SK-N-MC (cell line): ENCODE measurements at regions not wholly inside any gene's neighbourhood (a gene's known extent, or its start where the extent isn't known, plus 50 kb on each side); places are given as distances from the start of the nearest gene placed in this dataset.

Experiments
- DNase-seq: peaks from one replicate; pipeline ENCODE4 v3.0.0-alpha.2; 2011; ENCODE audit warnings: low read depth, low spot score
- H3K27ac ChIP-seq: fragments of 200-600 bp; sonication (generic); 2 replicates; pipeline ENCODE4 v1.5.1; 2016; ENCODE audit warnings: mixed run types
- H3K36me3 ChIP-seq: fragments of 200-600 bp; sonication (generic); 2 replicates; pipeline ENCODE4 v1.6.1; 2017; ENCODE audit warnings: antibody characterized with exemption, low read length, mixed read lengths; ENCODE audit not compliant: insufficient read depth
- H3K4me3 ChIP-seq: fragments of 200-600 bp; sonication (generic); 2 replicates; pipeline ENCODE4 v1.5.1; 2016
- H3K9ac ChIP-seq: fragments of 200-600 bp; sonication (generic); 2 replicates; pipeline ENCODE4 v1.8.0; 2017; ENCODE audit warnings: mixed run types, mixed read lengths; ENCODE audit not compliant: insufficient read length
- H3K9me3 ChIP-seq: fragments of 200-600 bp; sonication (generic); 2 replicates; pipeline ENCODE4 v1.6.1; 2017; ENCODE audit warnings: low read depth, mild to moderate bottlenecking, antibody characterized with exemption, low read length, moderate library complexity, mixed read lengths
- EZH2 ChIP-seq: fragments of 200-600 bp; sonication (generic); IDR thresholded peaks from one replicate; pipeline ENCODE4 v1.6.1; 2017; ENCODE audit warnings: antibody characterized with exemption
- FOXP2 ChIP-seq: optimal IDR thresholded peaks from 2 replicates; pipeline ENCODE3; 2011; ENCODE audit warnings: mild to moderate bottlenecking, moderate library complexity; ENCODE audit not compliant: insufficient read depth; ENCODE audit errors: extremely low read length, control extremely low read depth
- POLR2AphosphoS5 ChIP-seq: IDR thresholded peaks from 2 replicates; pipeline ENCODE4 v1.6.1; 2012; ENCODE audit warnings: mild to moderate bottlenecking, low read depth, low read length, borderline replicate concordance

DNA sequence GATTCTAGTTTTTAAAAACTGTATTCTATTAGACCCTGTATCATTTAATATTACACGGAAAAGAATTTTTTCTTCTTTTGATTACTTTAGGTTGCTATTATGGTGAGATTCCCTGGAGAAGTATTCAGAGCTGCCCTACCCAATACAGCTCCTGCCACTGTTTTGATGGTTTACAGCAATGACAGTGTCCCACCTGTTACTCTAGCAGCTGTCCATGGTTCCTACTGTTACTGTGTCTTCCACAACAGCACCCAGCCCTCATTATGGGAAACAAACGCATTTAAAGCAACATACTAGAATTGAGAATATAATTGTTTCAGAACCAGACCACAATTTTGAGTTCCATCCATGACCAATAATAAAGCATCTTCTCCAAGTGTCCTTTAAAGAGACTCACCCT lies 450.7 kb downstream of the SHQ1 start:
- no peak for TF ChIP-seq EZH2
- no peak for TF ChIP-seq FOXP2
- Histone ChIP-seq H3K36me3 (no peaks in the 10 kb centered on the region), H3K4me3 (no peak overlapping the region), H3K9me3 (no peaks in the 10 kb centered on the region), H3K27ac (no peak overlapping the region), H3K9ac (no peak overlapping the region)
- no peak for DNase-seq

DNA sequence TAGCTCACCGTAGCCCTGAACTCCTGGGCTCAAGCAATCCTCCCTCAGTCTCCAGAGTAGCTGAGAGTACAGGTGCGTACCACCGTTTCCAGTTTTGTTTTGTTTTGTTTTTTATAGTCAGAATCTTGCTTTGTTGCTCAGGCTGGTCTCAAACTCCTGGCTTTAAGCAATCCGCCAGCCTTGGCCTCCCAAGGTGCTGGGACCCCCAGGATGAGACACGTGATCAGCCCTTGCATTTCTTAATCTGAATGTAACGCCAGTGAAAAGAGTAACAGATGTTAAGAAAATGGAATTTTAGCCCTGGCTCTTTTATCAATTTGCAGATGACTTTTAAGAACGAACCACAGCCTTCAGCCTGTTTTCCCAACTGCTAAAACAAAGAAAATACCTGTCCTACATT lies 451.3 kb downstream of the SHQ1 start:
- no peak overlapping the region for H3K27ac ChIP-seq
- DNase-seq, result no peak
- no peaks in the 10 kb centered on the region for H3K9me3 ChIP-seq
- no peaks in the 10 kb centered on the region for H3K36me3 ChIP-seq
- TF ChIP-seq EZH2 (no peak), POLR2AphosphoS5 (no peak), FOXP2 (no peak)
- no peak overlapping the region for H3K9ac ChIP-seq
- H3K4me3 ChIP-seq, result no peak overlapping the region

DNA sequence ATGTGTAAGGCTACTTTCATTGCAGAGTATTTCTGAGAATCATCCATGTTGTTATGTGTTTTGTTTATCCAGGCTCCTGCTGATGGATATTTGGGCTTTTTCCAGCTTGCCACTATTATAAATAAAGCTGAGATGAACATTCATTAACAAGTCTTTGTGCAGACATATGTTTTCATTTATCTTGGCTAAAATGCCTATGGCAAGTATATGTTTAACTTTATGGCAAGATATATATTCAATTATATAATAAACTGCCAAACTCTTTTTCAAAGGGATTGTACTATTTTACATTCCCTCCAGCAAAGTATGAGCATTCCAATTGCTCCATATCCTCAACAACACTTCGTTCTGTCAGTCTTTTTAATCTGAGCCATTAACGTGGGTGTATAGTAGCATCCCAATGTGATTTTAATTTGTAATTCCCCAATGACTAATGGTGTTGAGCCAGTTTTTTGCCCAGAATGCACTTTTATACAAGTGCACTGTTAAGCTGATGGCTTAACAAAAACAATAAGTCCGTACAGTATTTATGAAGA lies 452.4 kb downstream of the SHQ1 start:
- DNase-seq, result no peak
- Histone ChIP-seq H3K4me3 (no peak overlapping the region), H3K36me3 (no peaks in the 10 kb centered on the region), H3K9ac (no peak overlapping the region), H3K27ac (no peak overlapping the region), H3K9me3 (no peaks in the 10 kb centered on the region)
- TF ChIP-seq FOXP2 (no peak), POLR2AphosphoS5 (no peak), EZH2 (no peak)

DNA sequence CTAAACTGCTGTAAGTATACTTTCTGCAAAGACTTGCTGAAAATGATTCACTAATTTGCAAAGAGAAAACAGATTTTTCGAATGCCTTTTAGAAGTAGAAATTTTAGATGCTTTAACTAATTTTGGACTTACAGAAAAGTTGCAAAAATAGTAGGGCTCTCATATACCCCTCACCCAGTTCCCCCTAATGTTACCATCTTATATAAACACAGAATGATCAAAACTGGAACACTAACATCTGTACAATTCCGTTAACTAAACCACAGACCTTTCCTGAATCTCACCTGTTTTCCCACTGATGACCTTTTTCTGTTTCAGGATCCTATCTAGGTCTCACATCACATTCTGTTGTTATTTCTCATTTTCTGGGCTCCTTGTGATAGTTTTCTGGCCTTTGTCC lies 454.8 kb downstream of the SHQ1 start:
- DNase-seq, result no peak
- Histone ChIP-seq H3K9me3 (no peaks in the 10 kb centered on the region), H3K27ac (no peak overlapping the region), H3K36me3 (no peaks in the 10 kb centered on the region), H3K9ac (no peak overlapping the region), H3K4me3 (no peak overlapping the region)
- no peak for TF ChIP-seq EZH2
- TF ChIP-seq POLR2AphosphoS5, result no peak
- TF ChIP-seq FOXP2, result no peak

DNA sequence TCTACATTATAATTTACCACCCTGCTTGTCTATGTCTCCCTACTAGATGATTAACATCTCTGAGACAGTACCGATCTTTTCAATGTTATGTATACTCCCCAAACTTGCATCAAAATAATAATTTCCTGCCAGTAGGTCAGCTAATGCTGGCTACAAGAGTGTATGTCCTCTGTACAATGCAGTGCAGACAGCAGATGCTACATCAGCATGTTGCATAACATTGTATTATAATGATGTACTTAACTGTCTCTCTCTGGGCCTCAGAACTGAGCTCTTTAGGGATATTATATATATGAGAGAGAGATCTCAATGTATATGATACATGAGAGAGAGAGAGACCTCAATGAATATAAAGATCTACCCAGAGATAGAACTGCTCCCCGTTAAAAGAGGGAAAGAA lies 456.6 kb downstream of the SHQ1 start:
- Histone ChIP-seq H3K36me3 (no peaks in the 10 kb centered on the region), H3K27ac (no peak overlapping the region), H3K9me3 (no peaks in the 10 kb centered on the region), H3K4me3 (no peak overlapping the region), H3K9ac (no peak overlapping the region)
- TF ChIP-seq POLR2AphosphoS5, result no peak
- no peak for TF ChIP-seq FOXP2
- TF ChIP-seq EZH2, result no peak
- DNase-seq, result no peak

DNA sequence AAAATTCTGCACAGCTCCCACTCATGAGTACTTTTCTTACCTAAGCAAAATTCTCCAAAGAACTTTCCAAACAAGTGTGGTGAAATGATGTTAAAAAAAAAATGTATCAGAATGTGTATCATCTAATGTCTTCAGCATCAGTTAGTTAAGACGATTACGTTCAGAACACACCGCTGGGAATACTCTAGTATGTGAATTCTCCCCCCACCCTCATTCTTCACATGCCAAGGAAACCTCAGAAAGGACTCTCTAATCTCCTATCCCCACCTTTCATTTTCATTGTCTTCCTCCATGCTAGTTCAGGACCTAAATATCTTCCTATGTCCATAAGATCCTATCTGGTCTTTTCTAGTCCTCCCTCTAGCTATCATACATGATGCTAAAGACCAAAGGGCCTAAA lies 457.4 kb downstream of the SHQ1 start:
- Histone ChIP-seq H3K27ac (no peak overlapping the region), H3K9ac (no peak overlapping the region)

DNA sequence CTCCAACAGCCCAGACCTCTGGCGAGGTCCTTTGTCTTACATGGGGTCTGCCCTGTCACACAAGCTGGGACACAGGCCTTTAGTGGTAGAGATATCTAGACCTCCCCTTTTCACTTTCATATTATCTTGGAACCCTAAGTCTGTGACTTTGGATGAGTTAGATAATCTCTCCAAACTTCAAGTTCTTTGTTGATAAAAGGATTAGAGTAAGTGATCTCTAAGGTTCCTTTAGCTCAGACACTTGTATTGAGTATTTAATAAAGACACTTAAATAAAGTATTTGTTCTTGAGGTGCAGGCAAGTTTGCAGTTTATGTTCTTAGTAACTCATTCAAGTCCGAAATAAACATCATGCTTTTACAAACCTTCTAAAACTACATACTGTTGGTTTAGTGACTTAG lies 459.6 kb downstream of the SHQ1 start:
- Histone ChIP-seq H3K36me3 (no peaks in the 10 kb centered on the region), H3K9ac (no peak overlapping the region), H3K4me3 (no peak overlapping the region), H3K9me3 (no peaks in the 10 kb centered on the region), H3K27ac (no peak overlapping the region)
- TF ChIP-seq EZH2 (no peak), FOXP2 (no peak), POLR2AphosphoS5 (no peak)
- DNase-seq, result no peak

More for the DNA sequence above, 457.4 kb downstream of the SHQ1 start:
- no peaks in the 10 kb centered on the region for H3K9me3 ChIP-seq
- no peak overlapping the region for H3K4me3 ChIP-seq
- no peaks in the 10 kb centered on the region for H3K36me3 ChIP-seq
- no peak for TF ChIP-seq EZH2
- TF ChIP-seq POLR2AphosphoS5, result no peak
- no peak for DNase-seq

DNA sequence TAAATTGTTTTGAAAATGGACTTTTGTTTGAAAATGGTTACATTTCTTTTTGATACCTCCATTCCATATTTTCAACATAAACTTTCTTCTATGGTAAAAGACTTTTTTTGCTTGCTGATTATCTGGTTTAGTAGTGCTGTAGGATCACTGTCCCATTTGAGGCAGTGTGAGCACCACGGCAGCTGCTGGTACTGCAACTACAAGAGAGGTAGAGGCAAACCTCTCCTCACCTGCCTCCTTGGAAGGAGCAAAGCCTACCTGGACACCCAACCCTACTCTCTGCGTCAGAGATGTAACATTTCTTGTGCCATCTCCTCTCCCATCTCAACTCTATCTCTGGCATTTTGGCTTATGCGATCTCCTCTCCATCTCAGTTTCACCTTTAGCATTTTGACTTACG lies 460.1 kb downstream of the SHQ1 start:
- H3K27ac ChIP-seq, result no peak overlapping the region
- no peak for DNase-seq
- H3K36me3 ChIP-seq, result no peaks in the 10 kb centered on the region
- H3K9ac ChIP-seq, result no peak overlapping the region
- no peak for TF ChIP-seq FOXP2
- TF ChIP-seq POLR2AphosphoS5, result no peak
- TF ChIP-seq EZH2, result no peak
- H3K9me3 ChIP-seq, result no peaks in the 10 kb centered on the region
- no peak overlapping the region for H3K4me3 ChIP-seq

DNA sequence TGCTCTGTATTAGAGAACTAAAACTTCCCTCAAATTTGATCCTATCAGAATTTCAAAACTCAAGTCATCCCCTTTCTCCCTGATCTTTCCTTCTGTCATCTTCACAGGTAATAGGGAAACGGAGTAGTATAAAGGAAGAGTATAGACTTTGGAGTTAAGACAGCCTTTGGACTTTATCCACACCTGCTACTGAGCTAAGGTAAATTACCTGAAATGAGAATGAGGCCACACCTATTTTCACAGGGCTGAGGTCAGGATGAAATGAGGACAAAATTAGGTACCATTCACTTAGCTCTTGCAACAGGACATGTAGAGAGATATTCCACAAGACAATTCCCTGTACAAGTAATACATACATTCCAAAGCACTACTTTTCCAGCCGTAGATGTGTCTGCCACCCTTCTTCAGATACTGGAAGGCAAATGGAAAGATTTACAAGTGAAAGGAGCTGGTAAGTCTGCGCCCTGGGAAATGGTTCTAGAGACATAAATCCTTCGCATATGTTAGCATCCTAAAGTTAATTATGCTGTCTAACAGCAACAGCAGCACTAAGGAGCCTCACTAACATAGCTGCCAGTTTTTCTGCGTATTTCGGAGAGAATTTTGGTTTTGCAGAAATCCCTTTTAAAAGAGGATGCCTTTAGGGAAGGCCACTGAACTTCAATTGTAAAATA lies 461.8 kb downstream of the SHQ1 start:
- no peak for TF ChIP-seq POLR2AphosphoS5
- no peak for TF ChIP-seq FOXP2
- TF ChIP-seq EZH2, result no peak
- Histone ChIP-seq H3K9ac (no peak overlapping the region), H3K36me3 (no peaks in the 10 kb centered on the region), H3K4me3 (no peak overlapping the region), H3K27ac (no peak overlapping the region), H3K9me3 (no peaks in the 10 kb centered on the region)
- no peak for DNase-seq
